ENCODE measurements at regions not wholly inside any gene's neighbourhood (a gene's known extent, or its start where the extent isn't known, plus 50 kb on each side); places are given as distances from the start of the nearest gene placed in this dataset.

DNA sequence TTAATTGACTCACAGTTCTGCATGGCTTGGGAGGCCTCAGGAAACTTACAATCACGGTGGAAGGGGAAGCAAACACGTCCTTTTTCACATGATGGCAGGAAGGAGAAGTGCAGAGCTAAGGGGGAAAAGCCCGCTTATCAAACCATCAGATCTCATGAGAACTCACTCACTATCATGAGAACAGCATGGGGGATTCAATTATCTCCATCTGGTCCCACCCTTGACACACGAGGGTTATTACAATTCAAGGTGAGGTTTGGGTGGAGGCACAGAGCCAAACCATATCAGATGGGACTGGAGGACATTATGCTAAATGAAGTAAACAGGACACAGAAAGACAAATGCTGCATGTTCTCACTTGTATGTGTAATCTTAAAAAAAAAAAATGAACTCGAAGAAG is 141.4 kb upstream of the HABP2 start:
- peaks cover 9 to 13% (median 10%) of the 10 kb centered on the region in 3 donors for H3K27me3 Mint-ChIP-seq (ENCODE audit: low read depth in 3 of 3)
- Histone ChIP-seq H3K4me1 (ENCODE audit: control insufficient read depth in 1 of 2, insufficient read depth in 2 of 2, low read length in 2 of 2) (no peaks in the 10 kb centered on the region), H3K4me2 (replicated peaks; ENCODE audit: extremely low read depth, low read length, poor library complexity, severe bottlenecking) (no peak overlapping the region), H3K79me2 (ENCODE audit: insufficient read depth, low read length) (no peaks in the 10 kb centered on the region), H4K20me1 (ENCODE audit: insufficient read depth, low read length) (no peaks in the 10 kb centered on the region), H3K27ac (ENCODE audit: low read depth in 1 of 2, low read length in 2 of 2) (no peak overlapping the region), H3K9ac (ENCODE audit: insufficient read depth, low read length, poor library complexity, severe bottlenecking) (no peak overlapping the region), H3K27me3 (ENCODE audit: control insufficient read depth in 2 of 2, insufficient read depth in 2 of 2, low read length in 2 of 2) (no peaks in the 10 kb centered on the region), H3K36me3 (replicated peaks in 1 of 2; ENCODE audit: control insufficient read depth in 1 of 2, insufficient read depth in 2 of 2, low read length in 2 of 2) (no peaks in the 10 kb centered on the region), H3K4me3 (replicated peaks in 1 of 3; ENCODE audit: low read depth in 2 of 3, low read length in 3 of 3) (no peak overlapping the region), H3K9me3 (replicated peaks in 1 of 2; ENCODE audit: control insufficient read depth in 1 of 2, insufficient read depth in 1 of 2, low read length in 2 of 2) (no peaks in the 10 kb centered on the region), H2AFZ (ENCODE audit: insufficient read depth, low read depth, low read length, poor library complexity, severe bottlenecking) (no peak overlapping the region)
- no peaks in the 10 kb centered on the region for H3K4me1 Mint-ChIP-seq
- H3K4me3 Mint-ChIP-seq: no peak overlapping the region
- intact Hi-C loops (cut with micrococcal nuclease): no loop called here
- H3K9me3 Mint-ChIP-seq: peaks cover 0 to 6% (median 5%) of the 10 kb centered on the region in 7 donors
- DNase-seq: no peak
- H3K27ac Mint-ChIP-seq: no peak overlapping the region
- TF ChIP-seq, protein P1, sequence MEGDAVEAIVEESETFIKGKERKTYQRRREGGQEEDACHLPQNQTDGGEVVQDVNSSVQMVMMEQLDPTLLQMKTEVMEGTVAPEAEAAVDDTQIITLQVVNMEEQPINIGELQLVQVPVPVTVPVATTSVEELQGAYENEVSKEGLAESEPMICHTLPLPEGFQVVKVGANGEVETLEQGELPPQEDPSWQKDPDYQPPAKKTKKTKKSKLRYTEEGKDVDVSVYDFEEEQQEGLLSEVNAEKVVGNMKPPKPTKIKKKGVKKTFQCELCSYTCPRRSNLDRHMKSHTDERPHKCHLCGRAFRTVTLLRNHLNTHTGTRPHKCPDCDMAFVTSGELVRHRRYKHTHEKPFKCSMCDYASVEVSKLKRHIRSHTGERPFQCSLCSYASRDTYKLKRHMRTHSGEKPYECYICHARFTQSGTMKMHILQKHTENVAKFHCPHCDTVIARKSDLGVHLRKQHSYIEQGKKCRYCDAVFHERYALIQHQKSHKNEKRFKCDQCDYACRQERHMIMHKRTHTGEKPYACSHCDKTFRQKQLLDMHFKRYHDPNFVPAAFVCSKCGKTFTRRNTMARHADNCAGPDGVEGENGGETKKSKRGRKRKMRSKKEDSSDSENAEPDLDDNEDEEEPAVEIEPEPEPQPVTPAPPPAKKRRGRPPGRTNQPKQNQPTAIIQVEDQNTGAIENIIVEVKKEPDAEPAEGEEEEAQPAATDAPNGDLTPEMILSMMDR (IDR thresholded peaks at IDR 0.05): no peak
- WGBS (ENCODE audit: insufficient coverage): no CpG with 5 or more reads among the region's 5 CpGs
- H3K36me3 Mint-ChIP-seq: no peaks in the 10 kb centered on the region

DNA sequence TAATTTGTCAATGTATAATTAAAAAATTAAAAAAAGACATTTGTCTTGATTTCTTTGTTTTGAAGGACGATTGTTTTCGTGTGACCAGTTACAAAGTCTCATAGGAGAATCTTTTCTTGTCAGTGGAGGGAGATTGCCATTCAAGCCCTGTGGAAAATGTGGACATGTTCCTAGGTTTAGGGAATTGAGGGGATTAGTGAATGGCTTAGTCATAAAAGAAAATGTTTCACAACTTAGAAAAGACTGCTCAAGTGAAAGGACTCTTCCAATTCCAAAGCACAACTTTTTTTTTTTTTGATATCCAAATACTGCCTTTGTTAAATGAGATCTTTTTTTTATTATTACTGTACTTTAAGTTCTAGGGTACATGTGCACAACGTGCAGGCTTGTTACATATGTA is 140.7 kb upstream of the HABP2 start:
- intact Hi-C loops (cut with micrococcal nuclease): no loop called here
- no peaks in the 10 kb centered on the region for H3K4me1 ChIP-seq (ENCODE audit: control insufficient read depth in 1 of 2, insufficient read depth in 2 of 2, low read length in 2 of 2)
- H3K36me3 Mint-ChIP-seq: no peaks in the 10 kb centered on the region
- TF ChIP-seq, protein P1 (IDR thresholded peaks at IDR 0.05): no peak
- no peak overlapping the region for H3K4me3 Mint-ChIP-seq
- no peaks in the 10 kb centered on the region for H4K20me1 ChIP-seq (ENCODE audit: insufficient read depth, low read length)
- no peak overlapping the region for H3K4me2 ChIP-seq (replicated peaks; ENCODE audit: extremely low read depth, low read length, poor library complexity, severe bottlenecking)
- peaks cover 9 to 11% (median 10%) of the 10 kb centered on the region in 3 donors for H3K27me3 Mint-ChIP-seq (ENCODE audit: low read depth in 3 of 3)
- H3K27ac ChIP-seq (ENCODE audit: low read depth in 1 of 2, low read length in 2 of 2): no peak overlapping the region
- H3K9ac ChIP-seq (ENCODE audit: insufficient read depth, low read length, poor library complexity, severe bottlenecking): no peak overlapping the region
- no peaks in the 10 kb centered on the region for H3K9me3 ChIP-seq (replicated peaks in 1 of 2; ENCODE audit: control insufficient read depth in 1 of 2, insufficient read depth in 1 of 2, low read length in 2 of 2)
- H3K27ac Mint-ChIP-seq: no peak overlapping the region
- no peaks in the 10 kb centered on the region for H3K4me1 Mint-ChIP-seq
- DNase-seq: no peak
- H3K4me3 ChIP-seq (replicated peaks in 1 of 3; ENCODE audit: low read depth in 2 of 3, low read length in 3 of 3): no peak overlapping the region
- H3K36me3 ChIP-seq (replicated peaks in 1 of 2; ENCODE audit: control insufficient read depth in 1 of 2, insufficient read depth in 2 of 2, low read length in 2 of 2): no peaks in the 10 kb centered on the region
- H3K79me2 ChIP-seq (ENCODE audit: insufficient read depth, low read length): no peaks in the 10 kb centered on the region
- H3K9me3 Mint-ChIP-seq: peaks cover 0 to 8% (median 5%) of the 10 kb centered on the region in 7 donors
- 80% methylated on average over 2 of the region's 3 CpGs for WGBS (ENCODE audit: insufficient coverage)
- H2AFZ ChIP-seq (ENCODE audit: insufficient read depth, low read depth, low read length, poor library complexity, severe bottlenecking): no peak overlapping the region
- H3K27me3 ChIP-seq (ENCODE audit: control insufficient read depth in 2 of 2, insufficient read depth in 2 of 2, low read length in 2 of 2): no peaks in the 10 kb centered on the region

Measured in CD14-positive monocyte (primary cell).